Heart right ventricle (tissue), 16 donors: ENCODE measurements at regions not wholly inside any gene's neighbourhood (a gene's known extent, or its start where the extent isn't known, plus 50 kb on each side); places are given as distances from the start of the nearest gene placed in this dataset.

ENCODE experiments used
- ATAC-seq, 8 donors: fragments of 200-7000 bp; cut with Tn5 transposase; one replicate each; pipeline ENCODE4 v1.9.1; 2020; ENCODE audit warnings: mild to moderate bottlenecking in 8 of 8, moderate library complexity in 8 of 8, moderate number of reproducible peaks in 1 of 8
- DNase-seq, 2 donors: peaks; one replicate each; pipeline ENCODE4 v3.0.0-alpha.2; 2020
- H3K27ac ChIP-seq, 10 donors: fragments of 200-600 bp; sonication (generic) in 2 of 10; one replicate each; pipeline versions ENCODE4 v1.5.0 to v1.8.0; 2020 to 2022; ENCODE audit warnings: mild to moderate bottlenecking in 3 of 10
- H3K27me3 ChIP-seq, 7 donors: fragments of 200-600 bp; one replicate each; pipeline ENCODE4 v1.8.0; 2021 to 2022; ENCODE audit warnings: mild to moderate bottlenecking in 2 of 7
- H3K36me3 ChIP-seq, 9 donors: fragments of 200-600 bp; sonication (generic) in 1 of 9; one replicate each; pipeline versions ENCODE4 v1.5.0 to v1.8.0; 2020 to 2022; ENCODE audit warnings: mild to moderate bottlenecking in 2 of 9
- H3K4me1 ChIP-seq, 9 donors: fragments of 200-600 bp; sonication (generic) in 1 of 9; one replicate each; pipeline versions ENCODE4 v1.5.0 to v1.8.0; 2020 to 2022; ENCODE audit warnings: mild to moderate bottlenecking in 4 of 9
- H3K4me3 ChIP-seq, 10 donors: fragments of 200-600 bp; sonication (generic) in 2 of 10; one replicate each; pipeline versions ENCODE4 v1.5.0 to v1.8.0; 2020 to 2022; ENCODE audit warnings: mild to moderate bottlenecking in 7 of 10, moderate library complexity in 2 of 10
- H3K9me3 ChIP-seq, 11 donors: fragments of 200-600 bp in 10 of 11; sonication (generic) in 2 of 11; one replicate each; pipeline versions ENCODE4 v1.5.0 to v1.8.0; 2013 to 2022; ENCODE audit warnings: mild to moderate bottlenecking in 2 of 11, control low read depth in 1 of 11, moderate library complexity in 1 of 11
- WGBS, 2 donors: extraction: QIAGEN DNeasy Blood & Tissue Kit; methylation state at CpG; one replicate each; pipeline ENCODE4 v1.1.7; 2013; ENCODE audit warnings: inconsistent platforms in 1 of 2; 5-methylcytosine and 5-hydroxymethylcytosine counted together
- intact Hi-C, 10 donors: fragments of 100-400 bp; cut with DNase I; formaldehyde crosslinking; loops; one replicate each; pipeline versions ENCODE4 v1.11.1 to v1.14.2; 2022
- TF ChIP-seq, protein P1 (sequence below), 9 donors: fragments of 200-600 bp; sonication (generic) in 2 of 9; IDR thresholded peaks; one replicate each; pipeline versions ENCODE4 v1.5.0 to v1.8.0; 2021 to 2022; ENCODE audit warnings: antibody characterized with exemption in 9 of 9, mild to moderate bottlenecking in 5 of 9, moderate library complexity in 1 of 9
- donor health status: Arrhythmogenic right ventricular cardiomyopathy.
- donor health status: ischemic (EF 13 %, LVEDD 7.1; RV severe dilation, severe dysfunction).
- donor health status: healthy with polysubstance abuse.
- donor health status: DM: no; HTN: yes; CAD: no.
- donor health status: DM: no; HTN: no; CAD: no.
- donor health status: ischemic (EF 25% LVEDD 6.9; RV normal size, moderate dysfunction).
- donor health status: ischemic (EF 25% LVEDD 5.7; RV mildly dilated, moderate dysfunction).
- donor health status: healthy.
- donor health status: DM: yes; HTN: yes; CAD: no.
- donor health status: Ischemic cardiomyopathy.
- donor health status: ischemic (EF 35%, LVEDD 5.7; RV mildly dilated, moderate dysfunction).
- donor health status: nonischemic (EF 11% LVEDD 7.7; RV severe dilation, severe dysfunction).
- donor health status: DM: yes; HTN: yes; CAD: no.
- donor health status: PGD.
- donor health status: ischemic (EF 29% LVEDD 5.4; RV normal size, mild dysfunction).
- donor health status: nonischemic (EF 23%, LVEDD 6.1; RV moderate dilation, normal function).

DNA sequence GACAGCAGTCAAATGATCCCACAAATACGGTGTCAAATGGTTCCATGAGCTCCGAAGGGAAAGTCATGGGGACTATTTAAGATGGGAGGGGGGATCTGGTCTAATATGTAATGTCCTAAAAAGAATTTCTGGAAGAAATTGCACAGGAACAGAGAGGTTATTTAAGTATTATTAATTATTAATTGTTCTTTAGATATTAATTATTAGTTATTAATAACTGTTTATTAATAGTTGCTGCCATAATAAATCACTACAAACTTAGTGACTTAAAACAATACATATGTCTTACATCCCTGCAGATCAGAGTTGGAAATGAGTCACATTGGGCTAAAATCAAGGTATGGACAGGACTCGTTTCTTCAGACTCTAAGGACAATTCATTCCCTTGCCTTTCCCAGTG, 588.2 kb upstream of the NR2F2 start:
- DNase-seq (no peak), ATAC-seq (no peak)
- Histone ChIP-seq H3K27ac (no peak overlapping the region), H3K36me3 (no peaks in the 10 kb centered on the region), H3K4me3 (no peak overlapping the region), H3K27me3 (no peaks in the 10 kb centered on the region), H3K4me1 (no peaks in the 10 kb centered on the region), H3K9me3 (no peaks in the 10 kb centered on the region)
- WGBS, 2 donors = 95 to 98% methylated on average over 3 of the region's 3 CpGs
- TF ChIP-seq, protein P1, sequence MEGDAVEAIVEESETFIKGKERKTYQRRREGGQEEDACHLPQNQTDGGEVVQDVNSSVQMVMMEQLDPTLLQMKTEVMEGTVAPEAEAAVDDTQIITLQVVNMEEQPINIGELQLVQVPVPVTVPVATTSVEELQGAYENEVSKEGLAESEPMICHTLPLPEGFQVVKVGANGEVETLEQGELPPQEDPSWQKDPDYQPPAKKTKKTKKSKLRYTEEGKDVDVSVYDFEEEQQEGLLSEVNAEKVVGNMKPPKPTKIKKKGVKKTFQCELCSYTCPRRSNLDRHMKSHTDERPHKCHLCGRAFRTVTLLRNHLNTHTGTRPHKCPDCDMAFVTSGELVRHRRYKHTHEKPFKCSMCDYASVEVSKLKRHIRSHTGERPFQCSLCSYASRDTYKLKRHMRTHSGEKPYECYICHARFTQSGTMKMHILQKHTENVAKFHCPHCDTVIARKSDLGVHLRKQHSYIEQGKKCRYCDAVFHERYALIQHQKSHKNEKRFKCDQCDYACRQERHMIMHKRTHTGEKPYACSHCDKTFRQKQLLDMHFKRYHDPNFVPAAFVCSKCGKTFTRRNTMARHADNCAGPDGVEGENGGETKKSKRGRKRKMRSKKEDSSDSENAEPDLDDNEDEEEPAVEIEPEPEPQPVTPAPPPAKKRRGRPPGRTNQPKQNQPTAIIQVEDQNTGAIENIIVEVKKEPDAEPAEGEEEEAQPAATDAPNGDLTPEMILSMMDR (IDR thresholded peaks at IDR 0.05) = no peak
- intact Hi-C loops = no loop called here

DNA sequence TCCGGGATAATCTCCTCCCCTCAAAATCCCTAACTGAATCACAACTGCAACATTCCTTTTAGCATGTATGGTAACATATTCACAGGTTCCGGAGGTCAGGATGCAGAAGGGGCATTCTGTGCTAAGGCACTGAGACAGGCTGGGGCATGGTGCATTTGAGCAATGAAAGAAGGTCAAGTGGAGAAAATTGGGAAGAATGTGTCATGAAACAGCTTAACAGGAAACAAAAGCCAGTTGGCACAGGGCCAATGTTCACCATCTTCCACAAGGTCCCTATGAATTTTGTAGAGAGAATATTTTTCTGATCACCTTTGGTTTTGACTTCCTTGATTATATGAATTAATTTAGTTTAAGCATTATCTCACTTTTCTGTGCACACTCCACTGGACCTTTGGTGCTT, 587.7 kb upstream of the NR2F2 start:
- Histone ChIP-seq H3K27ac (no peak overlapping the region), H3K9me3 (no peaks in the 10 kb centered on the region), H3K27me3 (no peaks in the 10 kb centered on the region), H3K4me3 (no peak overlapping the region), H3K4me1 (no peaks in the 10 kb centered on the region), H3K36me3 (no peaks in the 10 kb centered on the region)
- DNase-seq = no peak
- TF ChIP-seq, protein P1 (IDR thresholded peaks at IDR 0.05) = no peak
- 94 to 97% methylated on average over 2 of the region's 2 CpGs for WGBS, 2 donors
- intact Hi-C loops = no loop called here
- ATAC-seq = no peak

DNA sequence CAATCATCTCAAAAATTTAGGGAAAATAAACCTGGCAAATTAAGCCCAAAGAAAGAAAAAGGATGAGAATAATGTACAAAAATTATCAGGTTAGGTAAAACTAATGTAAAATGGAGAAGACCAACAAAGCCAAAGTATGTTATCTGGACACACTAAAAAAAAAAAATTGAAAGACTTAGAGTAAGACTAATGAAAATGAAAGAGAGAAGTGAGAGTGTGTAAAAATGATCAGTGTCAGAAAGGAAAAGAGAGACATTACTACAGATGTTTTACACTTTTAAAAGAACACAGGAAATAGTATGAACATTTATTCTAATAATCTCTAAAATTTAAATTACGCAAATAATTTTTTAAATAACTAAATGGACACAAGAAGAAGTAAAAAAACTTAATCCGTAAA, 573.3 kb upstream of the NR2F2 start:
- TF ChIP-seq, protein P1 (IDR thresholded peaks at IDR 0.05) = no peak
- Histone ChIP-seq H3K27ac (no peak overlapping the region), H3K27me3 (no peaks in the 10 kb centered on the region), H3K4me3 (no peak overlapping the region), H3K36me3 (no peaks in the 10 kb centered on the region), H3K4me1 (peaks cover 0 to 15% (median 6%) of the 10 kb centered on the region in 9 donors), H3K9me3 (no peaks in the 10 kb centered on the region)
- no peak for ATAC-seq
- no peak for DNase-seq
- 92 to 94% methylated on average over 2 of the region's 2 CpGs for WGBS, 2 donors
- intact Hi-C loops = no loop called here

- no peaks in the 10 kb centered on the region for H3K9me3 ChIP-seq
Observed at GRCh38 chr15:95758451-95758850, 572.0 kb upstream of the NR2F2 start.

More at GRCh38 chr15:95758451-95758850, 572.0 kb upstream of the NR2F2 start:
- 79 to 84% methylated on average over 1 of the region's 1 CpG for WGBS, 2 donors
- Histone ChIP-seq H3K4me1 (peaks cover 0 to 15% (median 6%) of the 10 kb centered on the region in 9 donors), H3K27ac (no peak overlapping the region), H3K36me3 (no peaks in the 10 kb centered on the region), H3K4me3 (no peak overlapping the region), H3K27me3 (no peaks in the 10 kb centered on the region)
- DNase-seq (no peak), ATAC-seq (no peak)
- intact Hi-C loops = no loop called here
- TF ChIP-seq, protein P1 (IDR thresholded peaks at IDR 0.05) = no peak
